ENCODE measurements at regions not wholly inside any gene's neighbourhood (a gene's known extent, or its start where the extent isn't known, plus 50 kb on each side); places are given as distances from the start of the nearest gene placed in this dataset.

- ChIA-PET POLR2A (ENCODE audit: unreplicated experiment) (interaction anchor here (0.5 kb wide), 1 partner anchor 8 kb away, joined by 13 read pairs; no protein-coding TSS in a partner anchor), CTCF (interaction anchor here (0.6 to 1.4 kb wide), 4 partner anchors 9 to 612 kb away, joined by 3 to 5 read pairs (median 4); no protein-coding TSS in a partner anchor)
- Histone ChIP-seq H3K14ac (replicated peaks; ENCODE audit: low read depth, low read length) (no peak overlapping the region), H3K4me1 (ENCODE audit: control insufficient read depth, insufficient read depth, low read length) (no peaks in the 10 kb centered on the region), H3K9ac (ENCODE audit: low read depth, low read length) (no peak overlapping the region), H4K91ac (ENCODE audit: insufficient read depth, low read depth, low read length) (no peak overlapping the region), H3K9me1 (ENCODE audit: insufficient read depth, low read length) (no peaks in the 10 kb centered on the region), H2BK5ac (ENCODE audit: low read depth, low read length, poor library complexity, severe bottlenecking) (no peak overlapping the region), H3K4ac (ENCODE audit: low read depth, low read length) (no peak overlapping the region), H2AFZ (replicated peaks; ENCODE audit: low read length, poor library complexity) (no peak overlapping the region), H3K4me3 (ENCODE audit: insufficient read depth, low read depth, low read length) (no peak overlapping the region), H3K27me3 (ENCODE audit: control insufficient read depth, insufficient read depth, low read length) (no peaks in the 10 kb centered on the region), H3K36me3 (ENCODE audit: control insufficient read depth, insufficient read depth, low read length) (no peaks in the 10 kb centered on the region), H3K9me3 (ENCODE audit: control insufficient read depth, insufficient read depth, low read length) (no peaks in the 10 kb centered on the region), H3K18ac (ENCODE audit: low read depth, low read length) (no peak overlapping the region), H2BK120ac (ENCODE audit: low read depth, low read length) (no peak overlapping the region), H3K23ac (ENCODE audit: low read depth, low read length) (no peak overlapping the region), H4K5ac (ENCODE audit: low read depth, low read length) (no peak overlapping the region), H3K27ac (ENCODE audit: insufficient read depth, low read length) (no peak overlapping the region), H3K4me2 (ENCODE audit: low read depth, low read length) (no peak overlapping the region), H3K79me1 (ENCODE audit: low read depth in 1 of 2, low read length in 2 of 2) (no peaks in the 10 kb centered on the region), H2AK5ac (ENCODE audit: low read depth, low read length) (no peak overlapping the region), H2BK20ac (ENCODE audit: low read depth, low read length) (no peak overlapping the region), H4K8ac (ENCODE audit: low read depth in 2 of 2, low read length in 2 of 2) (no peak overlapping the region), H3K56ac (ENCODE audit: extremely low read depth, insufficient read depth, low read length) (no peak overlapping the region), H2AK9ac (replicated peaks; ENCODE audit: low read depth, low read length, poor library complexity) (no peak overlapping the region), H4K20me1 (ENCODE audit: insufficient read depth, low read length) (no peaks in the 10 kb centered on the region), H2BK15ac (ENCODE audit: low read depth, low read length) (no peak overlapping the region)
- in situ Hi-C loops (cut with MboI; ENCODE audit: low sequenced_read_pairs): no loop called here
- DNase-seq: no peak
- intact Hi-C loops (cut with micrococcal nuclease): no loop called here
- no peak for TF ChIP-seq FOS (IDR thresholded peaks at IDR 0.05; ENCODE audit: low read depth, low read length)
- TF ChIP-seq USF2 (IDR thresholded peaks at IDR 0.05; ENCODE audit: low read depth, low read length): no peak
- no peak for TF ChIP-seq SMC3 (IDR thresholded peaks at IDR 0.05; ENCODE audit: low read depth, low read length)
- TF ChIP-seq POLR2A (IDR thresholded peaks at IDR 0.05; ENCODE audit: low read depth, low read length): no peak
- no peak for TF ChIP-seq RCOR1 (IDR thresholded peaks at IDR 0.05; ENCODE audit: insufficient replicate concordance, low read length)
- dilution Hi-C loops (cut with HindIII; ENCODE audit: low sequenced_read_pairs, unreplicated experiment): no loop called here
- no peak for ATAC-seq (ENCODE audit: low read depth)
- no TSS peak for BruUV-seq (replicated peaks)
Observed at GRCh38 chr5:145027286-145027685, 807.9 kb downstream of the PRELID2 start.

Measured in IMR-90 (cell line).